ENCODE measurements at regions not wholly inside any gene's neighbourhood (a gene's known extent, or its start where the extent isn't known, plus 50 kb on each side); places are given as distances from the start of the nearest gene placed in this dataset.

GRCh38 chr2:19505199-19506136 lies 147.0 kb upstream of the OSR1 start (continued):
- TF ChIP-seq, protein P1, sequence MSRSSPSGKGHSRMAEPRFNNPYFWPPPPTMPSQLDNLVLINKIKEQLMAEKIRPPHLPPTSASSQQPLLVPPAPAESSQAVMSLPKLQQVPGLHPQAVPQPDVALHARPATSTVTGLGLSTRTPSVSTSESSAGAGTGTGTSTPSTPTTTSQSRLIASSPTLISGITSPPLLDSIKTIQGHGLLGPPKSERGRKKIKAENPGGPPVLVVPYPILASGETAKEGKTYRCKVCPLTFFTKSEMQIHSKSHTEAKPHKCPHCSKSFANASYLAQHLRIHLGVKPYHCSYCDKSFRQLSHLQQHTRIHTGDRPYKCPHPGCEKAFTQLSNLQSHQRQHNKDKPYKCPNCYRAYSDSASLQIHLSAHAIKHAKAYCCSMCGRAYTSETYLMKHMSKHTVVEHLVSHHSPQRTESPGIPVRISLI (CRISPR knock-in tag; IDR thresholded peaks at IDR 0.05; ENCODE audit: borderline replicate concordance), result peak; percentile 58; the same call in 1 of the 2 replicates
- TF ChIP-seq KMT2A (CRISPR knock-in tag; IDR thresholded peaks at IDR 0.05), result no peak
- TF ChIP-seq NR2F1 (CRISPR knock-in tag; IDR thresholded peaks at IDR 0.05), result peak; percentile 52 to 83; a peak in 3 of 4 replicates
- TF ChIP-seq ZNF629 (CRISPR knock-in tag; conservative IDR thresholded peaks at IDR 0.05), result 0 out of 2 replicates have a peak, but pooled peaks have one; percentile 31
- no peak for TF ChIP-seq ZNF83 (CRISPR knock-in tag; IDR thresholded peaks at IDR 0.05; ENCODE audit: borderline replicate concordance)
- peak; percentile 100 for TF ChIP-seq BCL6 (CRISPR knock-in tag; IDR thresholded peaks at IDR 0.05)
- TF ChIP-seq NR1H2 (CRISPR knock-in tag; IDR thresholded peaks at IDR 0.05; ENCODE audit: borderline replicate concordance, low read depth), result no peak
- TF ChIP-seq ZNF7 (CRISPR knock-in tag; IDR thresholded peaks at IDR 0.05), result 0 out of 2 replicates have a peak, but pooled peaks have one; percentile 6
- peak; percentile 97 for TF ChIP-seq FOXJ3 (CRISPR knock-in tag; IDR thresholded peaks at IDR 0.05; ENCODE audit: borderline replicate concordance)
- TF ChIP-seq ZNF773 (CRISPR knock-in tag; IDR thresholded peaks at IDR 0.05; ENCODE audit: borderline replicate concordance), result no peak
- TF ChIP-seq FOSL2 (CRISPR knock-in tag; IDR thresholded peaks at IDR 0.05), result peak; percentile 72
- peak; percentile 76 for TF ChIP-seq POGZ (CRISPR knock-in tag; IDR thresholded peaks at IDR 0.05)
- TF ChIP-seq, protein P2, sequence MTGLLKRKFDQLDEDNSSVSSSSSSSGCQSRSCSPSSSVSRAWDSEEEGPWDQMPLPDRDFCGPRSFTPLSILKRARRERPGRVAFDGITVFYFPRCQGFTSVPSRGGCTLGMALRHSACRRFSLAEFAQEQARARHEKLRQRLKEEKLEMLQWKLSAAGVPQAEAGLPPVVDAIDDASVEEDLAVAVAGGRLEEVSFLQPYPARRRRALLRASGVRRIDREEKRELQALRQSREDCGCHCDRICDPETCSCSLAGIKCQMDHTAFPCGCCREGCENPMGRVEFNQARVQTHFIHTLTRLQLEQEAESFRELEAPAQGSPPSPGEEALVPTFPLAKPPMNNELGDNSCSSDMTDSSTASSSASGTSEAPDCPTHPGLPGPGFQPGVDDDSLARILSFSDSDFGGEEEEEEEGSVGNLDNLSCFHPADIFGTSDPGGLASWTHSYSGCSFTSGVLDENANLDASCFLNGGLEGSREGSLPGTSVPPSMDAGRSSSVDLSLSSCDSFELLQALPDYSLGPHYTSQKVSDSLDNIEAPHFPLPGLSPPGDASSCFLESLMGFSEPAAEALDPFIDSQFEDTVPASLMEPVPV (CRISPR knock-in tag; IDR thresholded peaks at IDR 0.05), result no peak
- peak; percentile 81 for TF ChIP-seq PHF5A (CRISPR knock-in tag; IDR thresholded peaks at IDR 0.05; ENCODE audit: low read depth, unreplicated experiment)
- peak; percentile 82 for TF ChIP-seq MLX (CRISPR knock-in tag; IDR thresholded peaks at IDR 0.05)
- TF ChIP-seq TFE3 (CRISPR knock-in tag; IDR thresholded peaks at IDR 0.05), result peak; percentile 69
- TF ChIP-seq ZUFSP (CRISPR knock-in tag; IDR thresholded peaks at IDR 0.05; ENCODE audit: borderline replicate concordance), result no peak
- TF ChIP-seq RFXAP (CRISPR knock-in tag; IDR thresholded peaks at IDR 0.05; ENCODE audit: borderline replicate concordance), result 0 out of 2 replicates have a peak, but pooled peaks have one; percentile 35
- peak; percentile 84 for TF ChIP-seq TBX3 (IDR thresholded peaks at IDR 0.05; ENCODE audit: borderline replicate concordance)
- no peak for TF ChIP-seq MAFF (IDR thresholded peaks at IDR 0.05; ENCODE audit: low read depth, low read length)
- TF ChIP-seq HHEX (CRISPR knock-in tag; IDR thresholded peaks at IDR 0.05), result peak; percentile 66; the same call in 1 of the 2 replicates
- peak; percentile 91 for TF ChIP-seq MIXL1 (CRISPR knock-in tag; IDR thresholded peaks at IDR 0.05)
- TF ChIP-seq YEATS2 (CRISPR knock-in tag; IDR thresholded peaks at IDR 0.05; ENCODE audit: borderline replicate concordance), result no peak

Measured in HepG2 (cell line).